Common myeloid progenitor, CD34-positive (primary cell): ENCODE measurements at regions not wholly inside any gene's neighbourhood (a gene's known extent, or its start where the extent isn't known, plus 50 kb on each side); places are given as distances from the start of the nearest gene placed in this dataset.
A peak's percentile ranks its signal among the peaks of the same experiment; 100 is the strongest.

Experiments
- CTCF ChIA-PET: fragments of 350-600 bp; sonication (Branson Sonifier 250); formaldehyde crosslinking; loops from one replicate; lab custom pipeline; 2021; ENCODE audit warnings: antibody characterized with exemption; lab: Charles Lee
- POLR2A ChIA-PET: fragments of 350-600 bp; sonication (Branson Sonifier 250); formaldehyde crosslinking; loops from one replicate; lab custom pipeline; 2021; ENCODE audit warnings: antibody characterized with exemption; lab: Charles Lee
- DNase-seq, 3 donors: peaks; one replicate each; pipeline versions ENCODE4 v3.0.0 to v3.0.0-alpha.2; 2013
- H3K27ac ChIP-seq, 2 experiments: 1 replicate in 1 of 2; 2 replicates in 1 of 2; pipeline ENCODE4 v1.7.0; 2013; ENCODE audit warnings: inconsistent platforms in 2 of 2, low read length in 2 of 2, mild to moderate bottlenecking in 2 of 2, low read depth in 1 of 2, moderate library complexity in 1 of 2; ENCODE audit not compliant: severe bottlenecking in 2 of 2, insufficient read depth in 1 of 2, poor library complexity in 1 of 2
- H3K27me3 ChIP-seq, 5 experiments: replicated peaks in 2 of 5; 1 replicate in 3 of 5; 2 replicates in 2 of 5; pipeline versions ENCODE4 v1.6.1 to v1.7.0; 2013; ENCODE audit warnings: low read length in 4 of 5, mild to moderate bottlenecking in 2 of 5, moderate library complexity in 2 of 5, inconsistent platforms in 1 of 5; ENCODE audit not compliant: insufficient read depth in 5 of 5, control insufficient read depth in 4 of 5
- H3K36me3 ChIP-seq, 4 experiments: 1 replicate in 2 of 4; 2 replicates in 2 of 4; pipeline versions ENCODE4 v1.6.1 to v1.7.0; 2013; ENCODE audit warnings: low read length in 3 of 4, control low read depth in 1 of 4, mild to moderate bottlenecking in 1 of 4; ENCODE audit not compliant: control insufficient read depth in 4 of 4, insufficient read depth in 4 of 4
- H3K4me1 ChIP-seq, 4 experiments: 1 replicate in 3 of 4; 2 replicates in 1 of 4; pipeline versions ENCODE4 v1.6.1 to v1.7.1; 2013; ENCODE audit warnings: low read length in 3 of 4, mild to moderate bottlenecking in 3 of 4, control low read depth in 1 of 4, inconsistent platforms in 1 of 4, moderate library complexity in 1 of 4; ENCODE audit not compliant: control insufficient read depth in 4 of 4, insufficient read depth in 4 of 4; ENCODE audit errors: control extremely low read depth in 1 of 4
- H3K4me3 ChIP-seq, 7 experiments: 1 replicate in 4 of 7; 2 replicates in 3 of 7; pipeline versions ENCODE4 v1.5.1 to v1.7.0; 2013; ENCODE audit warnings: mild to moderate bottlenecking in 7 of 7, low read length in 6 of 7, moderate library complexity in 6 of 7, inconsistent platforms in 2 of 7, low read depth in 2 of 7, control low read depth in 1 of 7; ENCODE audit not compliant: insufficient read depth in 4 of 7, control insufficient read depth in 1 of 7; ENCODE audit errors: extremely low read depth in 1 of 7
- H3K9me3 ChIP-seq, 5 experiments: 1 replicate in 4 of 5; 2 replicates in 1 of 5; pipeline versions ENCODE4 v1.6.1 to v1.7.1; 2013; ENCODE audit warnings: low read length in 4 of 5, mild to moderate bottlenecking in 2 of 5, inconsistent platforms in 1 of 5, low read depth in 1 of 5, moderate library complexity in 1 of 5; ENCODE audit not compliant: control insufficient read depth in 4 of 5, insufficient read depth in 2 of 5; ENCODE audit errors: control extremely low read depth in 1 of 5
- WGBS: methylation state at CpG from one replicate; pipeline ENCODE4 v1.1.5; 2013; ENCODE audit not compliant: insufficient coverage; 5-methylcytosine and 5-hydroxymethylcytosine counted together

DNA sequence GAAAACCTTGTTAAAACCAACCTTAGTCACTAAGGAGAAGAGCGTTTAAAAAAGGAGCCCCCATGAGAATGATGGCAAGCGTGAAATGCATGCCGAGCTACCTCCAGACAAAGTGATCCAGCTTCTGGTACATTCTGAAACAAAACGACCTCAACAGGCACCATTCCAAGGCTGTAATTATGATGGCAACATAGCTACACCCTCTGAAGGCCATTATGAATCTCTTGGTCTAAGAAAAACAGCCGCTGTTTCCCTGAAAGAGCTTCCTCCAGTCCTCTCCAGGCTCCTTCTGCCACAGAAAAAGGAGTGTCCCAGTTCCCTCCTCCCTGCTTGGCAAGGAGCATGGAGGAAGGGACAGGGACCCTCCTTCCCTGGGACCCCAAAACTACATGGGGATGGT, 50.0 kb upstream of the ABLIM1 start:
- Histone ChIP-seq H3K27me3 (no peaks in the 10 kb centered on the region), H3K4me3 (no peak overlapping the region), H3K9me3 (no peaks in the 10 kb centered on the region), H3K36me3 (no peaks in the 10 kb centered on the region), H3K27ac (no peak overlapping the region), H3K4me1 (peaks cover 0 to 17% (median 5%) of the 10 kb centered on the region in 4 experiments)
- ChIA-PET POLR2A (no interaction called here), CTCF (interaction anchor here (1.2 to 1.6 kb wide), 3 partner anchors 13 to 159 kb away, joined by 3 to 6 read pairs (median 5); no protein-coding TSS in a partner anchor)
- WGBS, result 100% methylated on average over 3 of the region's 5 CpGs
- DNase-seq, result no peak

- Histone ChIP-seq H3K36me3 (no peaks in the 10 kb centered on the region), H3K9me3 (no peaks in the 10 kb centered on the region), H3K4me1 (peaks cover 0 to 23% (median 9%) of the 10 kb centered on the region in 4 experiments), H3K27me3 (no peaks in the 10 kb centered on the region), H3K4me3 (no peak overlapping the region), H3K27ac (no peak overlapping the region)
- ChIA-PET CTCF (interaction anchor here (1.2 to 1.6 kb wide), 4 partner anchors 13 to 160 kb away, joined by 3 to 6 read pairs (median 4); no protein-coding TSS in a partner anchor), POLR2A (no interaction called here)
- DNase-seq, result peak in 2 of 3 donors; percentile 62 to 71
- 59% methylated on average over 2 of the region's 5 CpGs for WGBS
These were observed 50.8 kb upstream of the ABLIM1 start for GRCh38 chr10:114708717-114709335.

GRCh38 chr10:114709984-114710383, 51.9 kb upstream of the ABLIM1 start:
- ChIA-PET POLR2A (no interaction called here), CTCF (interaction anchor here (0.7 kb wide), 1 partner anchor 14 kb away, joined by 3 read pairs; no protein-coding TSS in a partner anchor)
- Histone ChIP-seq H3K27ac (no peak overlapping the region), H3K27me3 (no peaks in the 10 kb centered on the region), H3K4me1 (peaks cover 0 to 27% (median 15%) of the 10 kb centered on the region in 4 experiments), H3K9me3 (no peaks in the 10 kb centered on the region), H3K4me3 (no peak overlapping the region), H3K36me3 (no peaks in the 10 kb centered on the region)
- no peak for DNase-seq
- no CpG with 5 or more reads among the region's 2 CpGs for WGBS

DNA sequence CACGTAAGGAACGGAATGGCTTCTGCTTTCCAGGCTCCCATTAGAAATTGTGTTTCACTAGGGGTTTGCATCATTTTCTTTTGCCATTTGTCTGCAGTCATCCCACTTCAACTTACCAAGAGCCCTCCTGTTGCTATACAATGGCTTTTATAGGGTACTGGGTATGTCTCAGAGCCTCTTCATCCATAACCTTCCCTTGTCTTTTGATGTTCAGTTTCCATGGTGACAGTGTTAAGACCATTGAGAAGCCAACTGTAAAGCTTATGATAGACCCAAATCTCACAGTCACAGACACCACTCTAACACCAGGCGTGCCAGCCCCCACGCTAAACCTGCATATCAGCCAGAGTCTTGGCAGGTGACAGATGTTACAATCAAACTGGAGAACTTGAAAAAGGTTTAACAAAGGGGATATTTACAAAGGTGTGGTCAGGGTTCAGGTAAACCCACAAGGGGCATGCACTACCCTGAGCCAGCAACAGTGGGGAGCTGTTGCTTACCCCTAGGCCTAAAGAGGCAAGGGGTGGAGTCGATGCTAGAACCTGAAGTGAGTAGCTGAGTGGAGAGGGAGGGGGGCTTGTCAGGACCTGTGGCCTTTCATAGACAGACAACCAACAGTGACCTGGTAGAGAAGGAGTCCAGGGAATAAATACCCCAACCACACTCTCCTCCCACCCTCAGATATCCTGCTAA, 53.2 kb upstream of the ABLIM1 start:
- ChIA-PET CTCF (interaction anchor here (1.0 to 3.5 kb wide), 4 partner anchors 8 to 164 kb away, joined by 3 to 26 read pairs (median 3); no protein-coding TSS in a partner anchor), POLR2A (no interaction called here)
- Histone ChIP-seq H3K27me3 (no peaks in the 10 kb centered on the region), H3K9me3 (no peaks in the 10 kb centered on the region), H3K4me3 (no peak overlapping the region), H3K36me3 (no peaks in the 10 kb centered on the region), H3K4me1 (peaks cover 0 to 37% (median 18%) of the 10 kb centered on the region in 4 experiments), H3K27ac (no peak overlapping the region)
- WGBS, result 100% methylated on average over 3 of the region's 5 CpGs
- peak in 1 of 3 donors; percentile 49 for DNase-seq

GRCh38 chr10:114711869-114712250, 53.8 kb upstream of the ABLIM1 start:
- ChIA-PET CTCF (interaction anchor here (1.3 to 3.5 kb wide), 3 partner anchors 8 to 164 kb away, joined by 3 to 26 read pairs (median 3); no protein-coding TSS in a partner anchor), POLR2A (no interaction called here)
- WGBS, result 98% methylated on average over 6 of the region's 7 CpGs
- DNase-seq, result no peak
- Histone ChIP-seq H3K9me3 (no peaks in the 10 kb centered on the region), H3K27me3 (no peaks in the 10 kb centered on the region), H3K36me3 (no peaks in the 10 kb centered on the region), H3K4me3 (no peak overlapping the region), H3K4me1 (peaks cover 0 to 43% (median 20%) of the 10 kb centered on the region in 4 experiments), H3K27ac (no peak overlapping the region)

GRCh38 chr10:114713525-114714090, 55.5 kb upstream of the ABLIM1 start:
- ChIA-PET CTCF (interaction anchor here (1.0 to 3.5 kb wide), 7 partner anchors 10 to 161 kb away, joined by 3 to 26 read pairs (median 7); no protein-coding TSS in a partner anchor), POLR2A (interaction anchor here (0.7 kb wide), 1 partner anchor 34 kb away, joined by 3 read pairs; no protein-coding TSS in a partner anchor)
- no peaks in the 10 kb centered on the region for H3K9me3 ChIP-seq
- H3K27ac ChIP-seq, result no peak overlapping the region
- no peak overlapping the region for H3K4me3 ChIP-seq
- DNase-seq, result peak in 2 of 3 donors; percentile 55 to 63
- H3K27me3 ChIP-seq, result no peaks in the 10 kb centered on the region
- H3K4me1 ChIP-seq, result peaks cover 0 to 47% (median 20%) of the 10 kb centered on the region in 4 experiments
- no peaks in the 10 kb centered on the region for H3K36me3 ChIP-seq
- 42% methylated on average over 3 of the region's 5 CpGs for WGBS
